Activated effector memory CD4-positive, alpha-beta T cell treated with anti-CD3 and anti-CD28 coated beads, Interleukin-2, amount 50 U/mL, for 16 hours (primary cell): ENCODE measurements at regions not wholly inside any gene's neighbourhood (a gene's known extent, or its start where the extent isn't known, plus 50 kb on each side); places are given as distances from the start of the nearest gene placed in this dataset.
A peak's percentile ranks its signal among the peaks of the same experiment; 100 is the strongest.
"Not testable (repeated sequence)": the region's sequence is repeated elsewhere in the genome, so short reads cannot be mapped to it uniquely, and the experiment has no call there.

ENCODE experiments used
- DNase-seq: peaks from one replicate; pipeline ENCODE4 v3.0.0-alpha.2; 2020

- no peak for DNase-seq
These were observed 244.8 kb upstream of the KLHL1 start for GRCh38 chr13:70353096-70353495.

DNA sequence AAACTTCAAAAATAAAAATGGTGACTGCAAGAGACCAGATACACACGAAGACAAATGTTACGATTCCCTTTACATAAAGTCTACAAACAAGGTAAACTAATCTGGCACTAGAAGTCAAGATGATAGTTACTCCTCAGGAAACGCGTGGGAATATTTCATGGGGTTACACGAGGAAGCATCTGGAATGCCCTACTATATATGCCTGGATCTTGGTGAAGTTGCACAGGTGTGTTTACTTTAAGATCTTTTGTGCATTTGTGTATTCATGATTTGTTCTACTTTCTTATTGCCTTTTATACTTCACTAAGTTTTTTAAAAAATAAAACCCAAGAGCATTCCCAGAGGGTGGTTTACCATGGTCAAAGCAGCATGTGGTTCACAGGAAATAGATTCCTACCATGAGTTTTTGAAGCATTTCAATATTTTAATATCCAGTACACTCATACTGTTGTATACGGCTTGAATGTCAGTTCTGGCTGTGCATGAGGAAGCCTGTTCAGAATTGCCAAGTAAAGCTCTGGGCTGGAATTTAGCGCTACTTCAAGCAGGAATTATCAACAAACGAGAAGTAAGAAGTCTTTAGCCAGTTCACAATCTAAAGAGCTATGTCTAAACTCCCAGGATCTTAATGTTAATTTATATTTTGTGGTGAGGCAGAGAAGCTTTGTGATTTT, 239.8 kb upstream of the KLHL1 start:
- DNase-seq, result no peak

GRCh38 chr13:70339738-70340137, 231.5 kb upstream of the KLHL1 start:
- DNase-seq, result no peak

DNA sequence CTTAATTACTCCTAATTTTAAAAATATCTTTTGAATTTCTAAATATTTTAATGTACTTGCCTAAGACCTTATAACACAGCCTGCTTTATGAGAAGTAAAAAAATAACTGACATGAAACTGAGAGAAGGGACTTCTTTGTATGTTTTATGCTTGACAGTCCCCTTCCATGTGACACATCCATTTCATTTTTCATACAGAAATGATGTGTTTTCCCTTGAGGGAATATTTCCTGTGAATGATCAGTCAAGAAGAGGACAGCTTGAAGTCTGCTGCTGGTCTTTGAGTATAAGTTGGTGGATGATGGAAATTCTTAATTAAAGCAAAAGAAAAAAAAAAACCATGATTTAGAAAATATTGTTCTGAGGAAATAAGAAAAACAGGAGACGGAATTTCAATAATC, 230.4 kb upstream of the KLHL1 start:
- no peak for DNase-seq

DNA sequence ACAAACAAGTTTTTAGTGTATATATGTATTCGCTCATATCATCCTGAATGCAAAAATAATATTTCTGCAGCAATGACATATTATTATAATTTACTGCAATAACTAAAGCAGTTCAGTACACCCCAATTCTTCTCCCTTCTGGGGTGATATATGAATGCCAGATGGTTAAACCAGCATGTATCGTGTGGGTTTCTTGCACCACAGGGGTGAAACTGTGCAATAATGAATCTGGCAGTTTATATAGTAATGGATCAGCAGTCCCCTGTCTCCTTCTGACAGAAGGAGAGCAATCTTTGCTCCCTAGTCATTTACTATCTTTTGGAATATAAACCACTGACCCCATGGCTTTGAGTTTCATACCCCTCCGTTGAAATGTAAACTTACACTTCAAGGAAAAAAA, 228.6 kb upstream of the KLHL1 start:
- DNase-seq, result no peak

GRCh38 chr13:70333752-70334151, 225.5 kb upstream of the KLHL1 start:
- DNase-seq, result no peak

DNA sequence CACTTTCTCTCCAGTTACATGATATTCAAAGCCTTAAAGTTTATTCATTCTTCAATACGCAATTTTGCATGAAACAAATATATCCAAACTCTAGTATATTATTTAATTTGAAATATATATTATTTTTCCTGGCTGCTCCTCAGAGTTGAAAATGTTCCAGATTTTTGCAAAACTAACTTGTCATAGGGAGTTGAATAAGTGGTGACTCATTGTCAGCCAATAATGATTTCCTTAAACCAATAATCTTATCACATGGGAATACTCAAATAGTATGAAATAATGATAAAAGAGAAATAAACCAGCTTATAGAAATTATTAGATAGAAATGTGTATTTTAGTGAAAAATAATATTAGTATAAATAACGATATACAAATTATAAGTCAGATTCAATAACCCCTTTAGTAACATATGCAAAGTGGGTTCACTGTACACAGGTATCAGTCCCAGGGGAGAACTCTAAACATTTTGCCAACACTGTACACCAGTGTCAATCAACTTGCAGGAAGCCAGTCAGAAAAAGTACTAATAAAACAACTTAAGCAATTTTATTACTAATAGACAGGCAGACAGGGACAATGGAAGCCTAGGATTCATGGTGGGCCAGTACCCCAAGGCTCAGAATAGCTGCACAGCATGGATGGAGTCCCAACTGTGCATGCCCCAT, 222.6 kb upstream of the KLHL1 start:
- no peak for DNase-seq

- no peak for DNase-seq
These were observed 216.3 kb upstream of the KLHL1 start for GRCh38 chr13:70324519-70324918.

- no peak for DNase-seq
These were observed 202.9 kb upstream of the KLHL1 start for GRCh38 chr13:70311191-70311590.

DNA sequence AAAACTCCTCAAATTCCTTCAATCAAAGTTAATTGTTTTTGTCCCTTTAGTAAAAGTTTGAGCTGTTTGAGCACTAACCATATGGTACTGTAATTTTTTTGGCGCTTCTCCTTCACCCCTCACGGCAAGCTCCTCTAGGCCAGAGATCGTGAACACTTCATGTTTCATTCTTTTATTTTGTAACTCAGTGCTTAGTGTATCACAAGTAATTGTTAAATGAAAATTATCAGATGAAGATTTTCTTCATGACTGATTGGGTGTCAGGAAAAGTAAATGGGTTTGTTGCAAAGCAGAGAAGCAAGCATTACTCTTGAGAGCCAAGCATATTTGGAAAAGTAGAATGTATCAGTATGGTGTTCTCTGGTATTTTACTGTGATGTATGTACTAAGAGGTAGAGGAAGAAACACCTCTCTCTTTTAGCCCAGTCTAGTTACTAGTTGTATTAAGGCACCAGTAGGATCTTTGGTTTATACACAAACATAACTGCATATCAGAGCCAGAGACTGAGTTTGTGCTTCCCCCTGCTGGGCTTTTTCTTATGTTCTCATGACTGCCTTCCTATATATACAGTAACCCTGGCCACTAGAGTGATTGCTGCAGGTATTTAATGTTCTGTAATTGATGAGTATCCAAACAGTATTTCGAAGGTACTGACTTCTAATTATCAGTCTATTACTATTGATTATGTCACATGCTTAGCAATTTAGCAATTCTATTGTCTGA, 202.3 kb upstream of the KLHL1 start:
- DNase-seq, result no peak

DNA sequence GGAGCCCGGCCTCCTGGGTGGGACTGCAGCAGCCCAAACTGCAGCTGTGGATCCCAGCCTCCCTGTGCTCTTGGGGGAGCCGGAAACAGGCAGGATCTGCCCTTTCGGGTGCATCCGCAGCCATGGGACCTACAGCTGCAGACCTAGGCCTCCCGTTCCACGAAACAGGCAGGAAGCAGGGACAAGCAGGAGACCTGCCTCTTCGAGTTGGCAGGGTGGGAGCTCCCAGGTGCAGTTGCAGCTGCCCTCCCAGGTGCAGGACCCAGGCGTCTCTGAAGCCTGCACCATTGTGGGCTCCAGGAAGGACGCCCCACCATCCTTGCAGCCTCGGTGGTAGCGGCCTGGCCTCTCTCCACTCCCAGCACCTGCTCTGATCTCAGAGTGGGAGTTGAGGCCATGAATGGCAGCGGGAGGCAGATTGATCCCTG, 189.0 kb upstream of the KLHL1 start:
- no peak for DNase-seq

GRCh38 chr13:70284371-70284770, 176.1 kb upstream of the KLHL1 start:
- no peak for DNase-seq

DNA sequence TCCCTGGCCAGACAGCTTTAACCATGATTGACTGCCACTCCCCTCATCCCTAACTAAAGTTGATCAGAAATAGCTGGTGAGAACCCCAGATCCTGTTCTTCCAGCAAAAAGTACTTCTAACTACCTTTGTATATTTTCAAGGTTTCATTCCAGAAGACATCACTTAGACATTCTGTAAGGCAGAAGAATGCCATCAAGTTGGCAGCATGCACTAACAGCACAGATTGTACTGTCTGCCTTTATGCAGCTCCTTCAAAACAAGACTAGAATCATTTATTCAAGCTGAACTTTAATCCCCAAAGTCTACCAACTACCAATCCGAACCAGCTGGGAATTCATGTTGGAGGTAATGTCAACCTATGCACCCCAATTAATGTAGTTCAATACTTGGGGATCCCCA, 167.6 kb upstream of the KLHL1 start:
- no peak for DNase-seq

- peak; percentile 57 for DNase-seq
These were observed 147.2 kb upstream of the KLHL1 start for GRCh38 chr13:70255406-70255991.

- DNase-seq, result no peak
These were observed 145.6 kb upstream of the KLHL1 start for GRCh38 chr13:70253834-70254233.

DNA sequence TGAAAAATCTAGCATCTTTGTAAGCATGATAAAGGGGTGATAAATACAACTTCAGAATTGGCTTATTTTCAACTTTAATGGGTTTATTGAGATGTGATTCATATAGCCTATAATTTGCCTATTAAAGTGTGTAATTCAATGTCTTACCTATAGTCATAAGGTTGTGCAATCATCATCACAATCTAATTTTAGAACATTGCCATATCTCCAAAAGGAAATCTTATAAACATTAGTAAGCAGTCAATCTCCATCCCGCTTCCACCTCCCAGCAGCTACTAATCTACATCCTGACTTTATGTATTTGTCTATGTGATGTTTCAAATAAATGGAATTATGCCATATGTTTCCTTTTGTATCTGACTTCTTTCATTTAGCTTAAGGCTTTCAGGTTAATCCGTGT, 145.2 kb upstream of the KLHL1 start:
- DNase-seq, result no peak

GRCh38 chr13:70249332-70250064, 141.2 kb upstream of the KLHL1 start:
- DNase-seq, result no peak

GRCh38 chr13:70237131-70237530, 128.9 kb upstream of the KLHL1 start:
- DNase-seq, result no peak

DNA sequence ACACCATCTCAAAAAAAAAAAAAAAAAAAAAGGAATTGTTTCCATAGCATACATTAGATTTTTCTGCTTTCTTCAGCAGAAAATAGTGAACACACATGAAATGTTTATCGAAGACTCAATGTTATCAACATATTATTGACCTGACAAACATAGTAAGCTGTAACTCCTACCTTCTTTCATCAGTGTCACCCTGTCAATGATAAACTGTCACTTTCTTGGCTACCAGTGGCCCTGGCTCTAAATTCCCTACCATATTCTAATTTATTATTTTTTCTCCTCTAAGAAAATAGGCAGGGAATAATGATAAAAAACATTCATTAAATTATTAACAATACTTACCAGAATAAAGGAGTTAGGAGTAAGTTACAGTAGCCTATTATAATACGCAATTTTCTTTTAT, 127.3 kb upstream of the KLHL1 start:
- no peak for DNase-seq

DNA sequence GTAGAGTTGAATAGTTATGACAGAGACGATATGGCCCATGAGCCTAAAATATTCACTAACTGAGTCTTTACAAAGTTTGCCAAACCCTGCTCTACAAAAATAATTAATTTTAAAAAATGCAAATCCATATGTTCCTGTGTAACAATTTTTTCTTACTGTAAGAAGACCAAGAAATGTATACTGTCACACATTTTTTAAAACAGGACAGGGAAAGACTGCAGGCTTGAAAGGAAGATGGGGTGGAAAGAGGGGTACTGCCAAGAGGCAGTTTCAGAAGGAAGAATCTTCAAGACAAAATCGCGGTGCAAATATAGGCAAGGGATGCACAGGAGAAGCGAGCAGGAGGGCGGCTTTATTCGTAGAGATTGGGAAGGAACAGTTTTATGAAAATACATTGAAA, 115.7 kb upstream of the KLHL1 start:
- DNase-seq, result no peak

DNA sequence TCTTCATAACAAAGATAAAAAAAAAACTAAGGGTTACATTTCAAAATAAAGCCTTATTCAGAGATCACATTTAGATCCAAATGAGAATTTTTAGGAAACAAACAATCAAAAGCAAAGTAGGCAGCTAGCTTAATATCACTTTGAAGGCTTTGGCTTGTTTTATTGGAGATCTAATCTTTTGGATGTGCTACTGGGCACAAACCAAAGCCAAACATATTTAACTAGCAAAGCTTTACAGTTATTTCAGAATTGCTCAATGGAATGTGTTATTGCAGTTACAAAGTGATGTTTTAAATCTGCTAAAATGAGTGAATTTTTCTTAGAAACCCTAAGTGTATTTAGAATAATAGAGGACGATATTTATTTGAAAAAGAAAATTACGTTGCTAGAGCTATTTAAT, 114.7 kb upstream of the KLHL1 start:
- no peak for DNase-seq

DNA sequence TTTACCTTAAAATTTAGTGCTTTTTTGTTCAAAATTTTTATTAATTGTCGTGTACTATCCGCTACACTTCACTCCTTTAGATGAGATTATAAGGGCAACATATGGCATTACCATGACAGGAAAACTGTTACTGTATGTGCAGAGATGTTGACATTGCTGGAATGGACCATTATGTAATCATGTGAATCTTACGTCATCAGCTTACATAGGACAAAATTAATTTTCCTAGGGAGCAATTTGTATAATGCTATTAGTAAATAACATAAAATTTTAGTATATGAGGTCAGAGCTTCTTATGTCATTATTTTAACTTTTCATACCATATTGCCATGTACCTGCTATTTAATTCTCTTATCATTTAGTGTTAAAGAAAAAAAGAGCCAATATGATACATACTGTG, 110.4 kb upstream of the KLHL1 start:
- DNase-seq, result no peak

DNA sequence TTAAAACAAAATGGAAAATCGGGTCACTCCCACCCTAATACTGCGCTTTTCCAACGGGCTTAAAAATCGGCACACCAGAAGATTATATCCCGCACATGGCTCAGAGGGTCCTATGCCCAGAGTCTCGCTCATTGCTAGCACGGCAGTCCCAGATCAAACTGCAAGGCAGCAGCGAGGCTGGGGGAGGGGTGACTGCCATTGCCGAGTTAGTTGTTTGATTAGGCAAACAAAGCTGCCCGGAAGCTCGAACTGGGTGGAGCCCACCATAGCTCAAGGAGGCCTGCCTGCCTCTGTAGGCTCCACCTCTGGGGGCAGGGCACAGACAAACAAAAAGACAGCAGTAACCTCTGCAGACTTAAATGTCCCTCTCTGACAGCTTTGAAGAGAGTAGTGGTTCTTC, 100.7 kb upstream of the KLHL1 start:
- not testable (repeated sequence) for DNase-seq
